Iris pigment epithelial cell (primary cell): ENCODE measurements at regions not wholly inside any gene's neighbourhood (a gene's known extent, or its start where the extent isn't known, plus 50 kb on each side); places are given as distances from the start of the nearest gene placed in this dataset.

ENCODE experiments used
- DNase-seq: peaks from one replicate; pipeline ENCODE4 v3.0.0-alpha.2; 2011; ENCODE audit warnings: low read depth

GRCh38 chr4:27846951-27847350 is 986.3 kb downstream of the STIM2 start:
- peak; percentile 5 for DNase-seq

- peak; percentile 63 for DNase-seq
Measured at GRCh38 chr4:27861381-27861787, 1000.7 kb downstream of the STIM2 start.

DNA sequence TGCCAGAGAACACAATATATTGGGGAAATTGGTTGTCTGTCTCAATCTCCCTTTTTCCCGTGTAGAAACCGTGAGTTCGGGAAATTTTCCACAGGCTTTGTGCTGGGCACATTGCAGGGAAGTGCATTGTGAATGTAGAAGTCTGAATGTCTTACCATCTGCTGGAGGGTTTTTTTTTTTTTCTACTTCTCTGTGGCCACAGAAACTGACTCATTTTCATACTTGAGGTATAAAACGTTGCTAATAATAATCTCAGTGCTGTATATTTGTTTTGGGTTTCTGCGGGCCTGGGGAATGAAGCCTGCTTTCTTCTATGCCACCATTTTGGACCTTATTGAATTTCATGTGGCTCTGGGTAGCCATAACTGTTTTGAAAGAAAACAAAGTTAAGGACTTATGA is 1001.2 kb downstream of the STIM2 start:
- peak; percentile 61 for DNase-seq

GRCh38 chr4:27873596-27873995 is 1013.0 kb downstream of the STIM2 start:
- DNase-seq: no peak

- DNase-seq: no peak
Measured at GRCh38 chr4:27881705-27882104, 1021.1 kb downstream of the STIM2 start.

DNA sequence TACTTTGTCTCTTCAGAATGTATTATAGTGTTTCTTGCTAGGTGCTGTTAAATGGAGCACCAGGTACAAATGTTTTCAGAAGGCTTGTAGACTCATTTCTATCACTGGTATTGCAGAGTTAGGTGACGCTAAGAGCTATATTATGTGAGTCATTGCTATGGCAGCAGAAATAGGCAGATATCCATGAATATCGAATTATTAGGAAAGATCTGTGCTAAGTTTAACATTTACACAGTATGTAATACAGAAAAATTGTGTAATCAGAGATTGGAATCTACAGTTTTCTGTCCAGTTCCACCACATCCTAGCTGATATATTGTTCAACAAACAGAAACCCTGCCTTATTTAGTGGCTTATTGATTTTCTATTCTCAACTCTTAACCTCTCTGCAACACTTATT is 1025.5 kb downstream of the STIM2 start:
- peak; percentile 40 for DNase-seq

GRCh38 chr4:27887646-27888045 is 1027.0 kb downstream of the STIM2 start:
- peak; percentile 15 for DNase-seq

GRCh38 chr4:27888505-27888904 is 1027.9 kb downstream of the STIM2 start:
- no peak for DNase-seq

- DNase-seq: peak; percentile 59
Measured at GRCh38 chr4:27894951-27895350, 1034.3 kb downstream of the STIM2 start.

DNA sequence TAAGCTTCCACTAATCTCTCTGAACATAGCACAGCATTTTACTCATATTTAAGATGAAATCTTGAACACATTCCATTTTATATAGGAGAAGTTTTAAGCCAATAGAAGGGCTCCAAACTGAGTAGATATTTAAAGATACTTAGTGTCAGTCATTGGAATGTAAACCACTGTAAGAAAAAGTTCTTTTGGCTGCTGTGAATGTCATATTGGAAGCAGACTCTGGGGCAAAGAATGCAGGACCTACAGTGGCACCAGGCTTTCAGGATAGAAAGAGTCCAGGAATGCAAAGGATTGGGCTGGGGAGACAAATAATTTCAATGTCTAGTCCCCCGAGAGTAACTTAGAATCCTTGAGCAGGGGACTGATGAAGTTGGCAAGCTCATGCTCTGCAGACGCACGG is 1047.7 kb downstream of the STIM2 start:
- no peak for DNase-seq

- no peak for DNase-seq
Measured at GRCh38 chr4:27910227-27910626, 1049.6 kb downstream of the STIM2 start.

DNA sequence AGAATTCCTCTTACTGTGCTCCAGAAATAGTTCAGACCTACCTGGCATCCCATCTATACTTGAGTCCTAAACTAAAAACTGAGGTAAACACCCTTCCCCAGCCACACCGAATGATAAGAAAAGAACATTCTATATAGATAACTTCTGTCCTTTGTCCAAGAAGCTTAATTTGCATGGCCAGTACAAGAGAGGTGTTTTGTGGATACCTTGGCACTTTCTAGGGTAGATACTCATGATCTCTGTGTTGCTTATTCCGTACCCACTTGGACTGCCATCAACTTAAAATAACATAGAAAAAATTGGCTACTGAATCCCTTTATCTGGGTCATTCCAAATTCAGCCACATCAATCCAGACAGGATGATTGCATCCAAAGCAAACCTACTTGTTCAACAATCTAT is 1050.4 kb downstream of the STIM2 start:
- no peak for DNase-seq

DNA sequence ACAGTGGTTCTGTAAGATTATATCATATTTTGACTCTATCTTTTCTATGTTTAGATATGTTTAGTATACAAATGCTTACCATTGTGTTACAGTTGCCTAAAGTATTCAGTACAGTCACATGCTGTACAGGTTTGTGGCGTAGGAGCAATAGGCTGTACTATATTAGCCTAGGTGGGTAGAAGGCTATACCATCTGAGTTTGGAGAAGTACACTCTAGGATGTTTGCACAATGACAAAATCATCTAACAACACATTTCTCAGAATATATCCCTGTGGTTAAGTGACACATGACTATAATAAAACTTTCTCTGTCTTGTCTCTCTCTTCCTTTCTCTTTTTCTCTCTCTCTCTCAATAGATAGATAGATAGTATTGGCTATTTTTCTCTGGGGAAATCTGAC is 1053.1 kb downstream of the STIM2 start:
- DNase-seq: no peak

GRCh38 chr4:27915822-27916221 is 1055.2 kb downstream of the STIM2 start:
- DNase-seq: no peak

GRCh38 chr4:27916452-27917184 is 1056.0 kb downstream of the STIM2 start:
- DNase-seq: no peak

DNA sequence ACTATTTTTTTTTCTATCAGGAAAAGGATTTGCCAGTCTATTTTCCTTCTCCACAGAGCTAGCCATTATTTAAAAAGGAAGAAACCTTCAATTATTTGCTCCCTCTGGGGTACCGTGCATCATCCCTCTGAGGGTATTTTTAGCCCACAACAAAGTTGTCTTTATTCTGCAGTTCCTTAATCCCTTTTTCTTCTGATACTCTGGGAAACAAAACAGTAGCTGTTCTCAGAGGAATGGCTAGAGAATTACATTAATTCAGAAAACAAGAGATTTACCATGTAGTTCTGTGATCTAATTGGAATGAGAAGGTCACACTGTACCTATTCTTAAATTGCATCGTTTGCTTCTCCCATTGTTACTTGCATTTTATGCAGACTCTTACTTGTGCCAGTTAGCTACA is 1056.7 kb downstream of the STIM2 start:
- DNase-seq: no peak

- DNase-seq: peak; percentile 64
Measured at GRCh38 chr4:27921231-27921630, 1060.6 kb downstream of the STIM2 start.

- DNase-seq: no peak
Measured at GRCh38 chr4:27928761-27929540, 1068.3 kb downstream of the STIM2 start.

GRCh38 chr4:27930291-27930690 is 1069.7 kb downstream of the STIM2 start:
- no peak for DNase-seq

- DNase-seq: no peak
Measured at GRCh38 chr4:27930976-27931375, 1070.3 kb downstream of the STIM2 start.

GRCh38 chr4:27931584-27931983 is 1070.9 kb downstream of the STIM2 start:
- DNase-seq: no peak

- DNase-seq: no peak
Measured at GRCh38 chr4:27934871-27935270, 1074.2 kb downstream of the STIM2 start.

DNA sequence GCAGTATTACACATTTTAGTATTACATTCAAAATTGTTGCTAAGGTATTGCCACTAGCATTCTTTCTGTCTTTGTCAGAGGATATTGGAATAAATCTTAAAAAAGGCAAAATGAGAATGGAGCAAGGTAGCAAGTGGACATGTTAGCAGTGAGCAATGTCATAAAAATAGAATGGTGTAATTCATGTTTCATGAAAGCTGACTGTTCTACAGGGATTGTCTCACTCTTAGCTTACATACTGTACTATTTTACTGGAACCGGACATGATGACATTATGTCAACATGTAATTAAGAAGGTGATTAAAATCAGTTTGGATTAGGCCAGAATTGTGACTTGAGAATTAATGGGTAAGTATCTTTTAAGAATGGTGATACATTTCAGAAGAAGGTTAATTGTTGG is 1086.2 kb downstream of the STIM2 start:
- no peak for DNase-seq

- DNase-seq: no peak
Measured at GRCh38 chr4:27947302-27947701, 1086.7 kb downstream of the STIM2 start.
